Transverse colon (tissue), 4 donors: ENCODE measurements at regions not wholly inside any gene's neighbourhood (a gene's known extent, or its start where the extent isn't known, plus 50 kb on each side); places are given as distances from the start of the nearest gene placed in this dataset.

Experiments used
- DNase-seq: peaks from one replicate; pipeline ENCODE4 v3.0.0-alpha.2; 2019
- H3K27ac ChIP-seq, 4 donors: fragments of 200-600 bp; sonication (generic); 2 replicates each; pipeline ENCODE4 v1.5.1; 2016 to 2018; ENCODE audit warnings: inconsistent platforms in 4 of 4
- H3K27me3 ChIP-seq: fragments of 200-600 bp; sonication (generic); 2 replicates; pipeline ENCODE4 v1.5.1; 2017; ENCODE audit warnings: inconsistent platforms
- H3K36me3 ChIP-seq, 4 donors: fragments of 200-600 bp; sonication (generic); 2 replicates each; pipeline ENCODE4 v1.5.1; 2017 to 2019; ENCODE audit warnings: inconsistent platforms in 4 of 4
- H3K4me1 ChIP-seq, 4 donors: fragments of 200-600 bp; sonication (generic); 2 replicates each; pipeline ENCODE4 v1.5.1; 2017 to 2020; ENCODE audit warnings: inconsistent platforms in 4 of 4
- H3K4me3 ChIP-seq, 4 donors: fragments of 200-600 bp; sonication (generic); 1 replicate in 1 of 4; 2 replicates in 3 of 4; pipeline versions ENCODE4 v1.5.1 to v1.6.1; 2017 to 2019; ENCODE audit warnings: inconsistent platforms in 4 of 4
- H3K9me3 ChIP-seq, 2 donors: fragments of 200-600 bp; sonication (generic); 2 replicates each; pipeline ENCODE4 v1.5.1; 2017 to 2019; ENCODE audit warnings: inconsistent platforms in 2 of 2
- CTCF ChIP-seq, 5 experiments: fragments of 200-600 bp in 3 of 5; fragments of 450-650 bp in 2 of 5; sonication (generic) in 3 of 5; IDR thresholded peaks; 1 replicate in 2 of 5; 2 replicates in 3 of 5; pipeline ENCODE4 v1.5.1; 2016 to 2017; ENCODE audit warnings: antibody characterized with exemption in 5 of 5, inconsistent platforms in 3 of 5, mild to moderate bottlenecking in 2 of 5, moderate library complexity in 1 of 5
- EP300 ChIP-seq: sonication (generic); formaldehyde crosslinking; IDR thresholded peaks from one replicate; pipeline ENCODE4 v1.6.1; 2017; ENCODE audit warnings: antibody characterized with exemption, low read depth
- POLR2A ChIP-seq: fragments of 450-650 bp; IDR thresholded peaks from one replicate; pipeline ENCODE4 v1.6.1; 2016; ENCODE audit warnings: antibody characterized with exemption, mild to moderate bottlenecking, moderate library complexity
- POLR2AphosphoS5 ChIP-seq, 3 donors: sonication (generic); formaldehyde crosslinking; IDR thresholded peaks; one replicate each; pipeline ENCODE4 v1.6.1; 2016; ENCODE audit warnings: antibody characterized with exemption in 3 of 3
- WGBS, 2 donors: methylation state at CpG; one replicate each; pipeline ENCODE4 v1.1.5; 2018; ENCODE audit warnings: low coverage in 1 of 2; 5-methylcytosine and 5-hydroxymethylcytosine counted together
- in situ Hi-C, 4 donors: fragments of 200-750 bp; cut with MboI; loops; one replicate each; pipeline versions ENCODE4 v1.15.0 to v1.15.1; 2017; ENCODE audit warnings: low sequenced_read_pairs in 3 of 4, low pct_ligation_motif_present in 1 of 4, low pct_unique_long_range_greater_than_20kb in 1 of 4
- intact Hi-C: fragments of 100-400 bp; cut with DNase I; formaldehyde crosslinking; loops from one replicate; pipeline ENCODE4 v1.15.1; 2023; ENCODE audit warnings: low total_unique reads

- Histone ChIP-seq H3K27ac (no peak overlapping the region), H3K4me1 (no peaks in the 10 kb centered on the region), H3K27me3 (no peaks in the 10 kb centered on the region), H3K36me3 (no peaks in the 10 kb centered on the region), H3K4me3 (no peak overlapping the region), H3K9me3 (no peaks in the 10 kb centered on the region)
- DNase-seq: no peak
- intact Hi-C loops (no loop called here), in situ Hi-C loops (no loop called here)
- TF ChIP-seq EP300: no peak
- TF ChIP-seq CTCF (IDR thresholded peaks at IDR 0.05): no peak
- TF ChIP-seq POLR2A: no peak
- no peak for TF ChIP-seq POLR2AphosphoS5 (IDR thresholded peaks at IDR 0.05)
- WGBS, 2 donors: 86 to 92% methylated on average over 1 to 2 of the region's 2 CpGs
These were observed 50.5 kb upstream of the CKS2 start for GRCh38 chr9:89260525-89260924.
